NCI-H1105 (cell line): ENCODE measurements at regions not wholly inside any gene's neighbourhood (a gene's known extent, or its start where the extent isn't known, plus 50 kb on each side); places are given as distances from the start of the nearest gene placed in this dataset.

Experiments used
- DNase-seq: peaks from one replicate; lab custom pipeline; 2025; lab: John Stamatoyannopoulos, UW

GRCh38 chr18:28606686-28607085 is 429.8 kb upstream of the CDH2 start:
- DNase-seq: no peak

GRCh38 chr18:28602391-28602790 is 425.5 kb upstream of the CDH2 start:
- DNase-seq: no peak

GRCh38 chr18:28594034-28594433 is 417.1 kb upstream of the CDH2 start:
- DNase-seq: no peak

DNA sequence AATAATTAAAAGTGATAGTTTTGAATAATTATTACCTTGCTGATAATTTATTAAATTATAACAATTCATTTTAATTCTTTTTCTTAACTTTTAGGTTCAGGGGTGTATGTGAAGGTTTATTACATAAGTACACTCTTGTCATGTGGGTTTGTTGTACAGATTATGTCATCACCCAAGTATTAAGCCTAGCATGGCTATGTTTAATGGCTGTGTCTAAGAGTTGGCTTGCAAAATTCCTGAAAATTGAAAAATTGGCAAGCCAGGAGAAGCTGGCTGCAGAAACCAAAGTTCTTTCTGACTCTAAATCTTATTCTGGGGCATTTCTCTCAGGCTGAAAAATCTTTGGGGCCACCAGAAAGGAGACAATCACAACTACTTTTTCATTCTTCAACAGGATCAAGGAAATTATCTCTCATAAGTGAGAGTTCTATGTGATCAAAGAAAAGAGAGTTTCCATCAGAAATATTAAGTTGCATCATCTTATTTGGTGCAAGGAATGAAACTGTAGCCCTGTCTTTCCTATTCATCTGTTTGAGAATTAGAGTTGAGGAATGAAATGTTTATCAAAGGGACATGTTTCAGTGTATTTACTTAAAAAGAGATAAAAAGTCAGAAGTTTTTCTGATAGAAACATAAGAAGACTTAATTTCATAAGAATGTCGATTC is 412.1 kb upstream of the CDH2 start:
- no peak for DNase-seq

GRCh38 chr18:28584731-28585130 is 407.8 kb upstream of the CDH2 start:
- no peak for DNase-seq

DNA sequence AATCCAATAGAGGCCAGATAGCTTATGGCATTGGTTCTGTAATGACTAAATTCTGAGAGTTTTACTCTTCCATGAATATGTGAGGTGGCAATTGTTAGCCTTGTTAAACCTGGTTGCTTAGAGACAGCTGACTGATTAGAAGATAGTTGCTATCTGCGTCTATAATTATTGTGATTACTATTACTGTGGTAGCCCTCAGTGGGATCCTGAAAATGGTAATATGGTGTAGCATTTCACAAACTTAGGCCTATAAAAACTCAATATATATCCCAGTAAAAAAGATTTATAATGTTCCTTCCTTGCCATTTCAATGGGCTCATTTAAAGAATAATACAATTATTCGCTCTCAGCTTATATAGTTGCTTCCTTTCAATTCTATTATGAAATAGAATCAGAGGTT is 405.8 kb upstream of the CDH2 start:
- no peak for DNase-seq

DNA sequence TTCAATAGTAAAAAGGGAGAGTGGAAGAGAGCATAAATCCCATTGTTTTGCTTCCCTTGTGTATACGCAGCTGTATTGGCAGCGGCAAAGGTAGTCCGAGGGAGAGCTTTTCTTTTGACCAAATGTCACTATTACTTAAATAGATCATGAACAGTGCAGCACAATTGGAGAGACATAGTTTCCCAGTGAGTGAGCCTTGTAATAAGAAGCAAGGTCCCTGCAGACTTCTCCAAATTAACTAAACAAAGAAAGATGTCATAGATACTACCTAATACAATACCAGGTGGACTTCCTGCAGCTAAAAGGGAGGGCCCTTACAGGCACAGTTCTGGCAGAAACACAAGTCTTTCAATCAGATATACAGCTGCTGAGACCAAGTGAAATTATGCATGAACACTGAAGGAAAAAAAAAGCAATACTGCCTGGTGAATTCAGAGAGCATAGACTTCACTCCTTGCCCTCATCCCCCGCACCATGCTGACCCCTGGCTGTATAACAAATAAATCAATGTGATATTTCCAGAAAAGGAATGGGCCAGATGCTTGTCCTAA is 404.7 kb upstream of the CDH2 start:
- DNase-seq: no peak

DNA sequence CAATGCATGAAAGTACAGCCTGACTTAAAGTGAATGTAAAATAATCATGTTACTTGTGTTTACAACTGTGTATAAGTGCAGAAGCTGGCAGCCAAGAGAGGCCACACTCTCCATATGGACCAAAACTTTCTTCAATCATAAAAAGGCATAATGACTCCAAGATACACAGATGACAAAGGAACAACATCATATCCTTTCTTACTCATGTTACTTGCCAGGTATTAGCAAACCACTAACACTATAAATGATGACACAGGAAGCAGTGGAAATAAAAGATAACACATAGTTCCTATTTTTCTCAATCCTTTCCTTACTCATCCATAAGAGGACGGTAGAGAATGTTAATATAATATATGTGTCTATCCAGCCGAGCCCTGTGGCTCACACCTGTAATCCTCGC is 400.0 kb upstream of the CDH2 start:
- DNase-seq: no peak

DNA sequence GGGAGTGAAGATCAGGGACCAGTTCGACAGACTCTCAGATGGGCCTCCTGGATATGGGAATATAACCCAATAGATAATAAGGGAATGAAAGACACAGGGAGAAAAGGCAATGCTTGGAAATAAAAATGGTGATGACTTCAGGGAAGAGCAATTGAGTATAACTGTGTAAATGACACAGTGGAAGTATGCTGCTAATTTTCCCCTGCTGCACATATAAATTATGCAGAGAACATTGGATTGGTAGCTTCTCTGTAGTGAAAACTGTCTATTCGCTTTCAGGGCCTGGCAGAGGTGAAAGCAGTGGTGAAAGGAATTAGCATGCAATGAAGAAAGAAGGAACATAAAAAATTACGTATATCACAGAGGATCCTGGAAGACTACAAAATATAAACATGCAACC is 398.2 kb upstream of the CDH2 start:
- DNase-seq: no peak

DNA sequence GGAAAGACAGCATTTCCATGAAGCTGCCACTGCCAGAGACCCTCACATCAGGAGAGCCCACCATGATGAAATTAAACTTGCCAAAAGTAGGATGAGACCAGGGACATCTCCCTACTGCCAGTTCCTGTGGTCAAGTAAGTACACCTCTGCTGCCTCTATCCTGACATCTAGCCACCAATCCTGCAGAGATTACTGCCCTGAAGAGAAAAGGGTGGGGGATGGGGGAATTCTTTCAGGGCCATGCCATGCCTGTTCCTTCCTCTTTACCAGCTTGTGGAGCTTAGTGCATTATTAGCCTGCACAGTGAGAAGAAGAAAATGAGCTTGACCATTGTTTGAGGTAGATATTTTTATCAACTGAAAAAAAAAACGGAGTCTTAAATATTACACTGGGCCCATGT is 397.2 kb upstream of the CDH2 start:
- no peak for DNase-seq

- no peak for DNase-seq
Observed at GRCh38 chr18:28571929-28572328, 395.0 kb upstream of the CDH2 start.

DNA sequence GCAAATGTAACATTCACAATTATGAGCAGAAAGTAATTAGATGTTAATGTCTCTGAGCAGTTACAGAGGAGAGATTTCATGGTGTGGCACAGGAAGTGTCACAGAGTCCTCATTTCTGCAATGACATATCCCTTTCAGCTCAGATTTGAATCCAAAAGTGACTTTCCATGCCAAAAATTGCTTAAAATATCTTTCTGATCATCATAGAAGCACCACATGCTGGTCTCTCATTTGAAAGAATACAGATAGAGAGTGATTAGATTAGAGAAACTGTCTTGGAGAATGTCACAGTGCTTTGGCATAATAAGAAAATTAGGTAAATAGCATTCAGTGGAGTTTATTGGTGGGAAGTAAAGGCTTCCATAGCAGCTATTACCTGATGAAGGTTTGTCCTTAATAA is 383.4 kb upstream of the CDH2 start:
- no peak for DNase-seq

GRCh38 chr18:28559511-28559910 is 382.6 kb upstream of the CDH2 start:
- DNase-seq: no peak

DNA sequence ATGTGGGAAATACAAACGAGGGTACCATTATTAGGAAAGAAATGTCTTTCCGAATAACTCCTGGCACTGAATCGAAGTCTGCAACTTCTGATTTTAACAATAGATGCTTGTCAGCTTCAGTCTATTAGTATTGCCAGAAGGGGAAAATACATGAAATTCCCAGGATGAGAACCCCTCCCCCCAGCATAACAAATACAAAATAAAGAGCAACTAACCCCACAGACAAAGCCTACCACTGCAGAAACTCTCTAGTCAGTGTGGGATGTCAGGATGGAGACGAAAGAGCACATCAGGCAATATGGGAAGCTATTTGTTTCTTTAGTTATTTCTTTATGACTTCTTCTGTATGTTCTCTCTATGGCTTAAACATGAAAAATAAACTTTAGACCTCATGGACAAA is 365.0 kb upstream of the CDH2 start:
- no peak for DNase-seq

GRCh38 chr18:28541276-28541930 is 364.5 kb upstream of the CDH2 start:
- no peak for DNase-seq

DNA sequence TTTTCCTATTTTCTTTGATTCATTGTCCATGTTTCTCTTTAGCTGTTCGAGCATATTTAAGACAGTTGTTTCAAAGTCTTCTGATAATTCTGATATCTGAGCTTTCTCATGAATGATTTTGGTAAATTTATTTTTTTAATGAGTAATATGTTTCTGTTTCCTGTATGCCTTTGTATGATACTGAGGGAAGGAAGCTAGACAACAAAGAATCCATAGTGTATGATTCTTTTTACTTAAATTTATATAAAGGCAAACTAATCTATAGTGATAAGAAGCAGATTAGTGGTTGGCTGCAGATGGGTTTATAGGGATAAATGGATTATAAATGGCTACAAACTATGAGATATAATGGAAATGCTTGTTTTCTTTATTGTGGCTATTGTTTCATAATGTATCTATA is 352.7 kb upstream of the CDH2 start:
- no peak for DNase-seq

GRCh38 chr18:28526196-28526595 is 349.3 kb upstream of the CDH2 start:
- DNase-seq: no peak

DNA sequence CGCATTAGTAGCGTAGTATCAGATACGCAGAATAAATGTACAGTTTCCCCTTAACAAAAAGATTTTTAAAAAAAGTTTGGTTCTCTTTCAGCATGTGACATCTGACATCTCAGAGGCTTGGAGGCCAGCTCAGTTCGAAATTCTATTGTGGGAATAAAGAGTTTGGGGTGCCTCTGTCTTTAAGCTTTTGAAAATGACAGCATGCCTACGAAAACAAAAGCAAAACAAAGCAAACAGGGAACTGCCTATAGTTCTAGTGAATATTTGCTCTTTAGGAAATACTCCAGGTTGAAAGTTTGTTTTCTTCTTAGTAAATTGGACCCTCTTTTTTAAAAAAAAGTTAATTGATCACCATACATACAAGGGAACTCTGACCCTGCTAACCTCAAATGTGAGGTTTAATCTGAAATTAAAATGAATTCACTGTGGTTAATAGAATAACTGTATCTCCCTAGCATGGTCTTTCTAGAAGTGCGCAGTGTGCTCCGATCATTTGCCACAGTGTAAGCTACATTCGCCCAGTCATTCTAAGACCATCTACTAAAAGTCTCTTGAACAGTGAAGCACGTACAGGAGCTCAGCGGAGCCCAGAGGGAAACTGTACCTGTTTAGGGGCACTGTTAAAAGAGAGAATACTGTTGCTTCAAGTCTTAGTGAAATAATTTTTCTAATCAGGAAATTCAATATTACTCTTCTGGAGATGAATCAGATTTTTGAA is 347.0 kb upstream of the CDH2 start:
- DNase-seq: no peak

DNA sequence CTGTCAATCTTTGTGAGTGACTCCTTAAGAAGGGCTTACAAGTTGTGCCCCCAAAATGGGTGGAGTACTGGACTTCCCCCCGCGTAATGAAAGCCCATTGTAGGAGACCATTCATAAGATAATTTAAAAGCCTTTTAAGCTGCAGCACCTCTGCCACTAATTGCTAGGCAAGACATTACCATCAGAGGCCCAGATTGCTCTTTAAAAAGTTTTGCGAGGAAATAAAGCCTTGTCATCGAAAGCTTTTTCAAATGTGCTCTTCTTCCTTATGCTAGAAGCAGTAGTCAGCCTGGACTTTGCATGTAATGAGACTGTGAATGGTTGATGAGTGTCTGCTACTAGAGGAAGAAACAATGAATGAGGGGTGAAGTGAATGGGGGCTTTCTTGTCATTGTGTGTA is 345.3 kb upstream of the CDH2 start:
- no peak for DNase-seq

DNA sequence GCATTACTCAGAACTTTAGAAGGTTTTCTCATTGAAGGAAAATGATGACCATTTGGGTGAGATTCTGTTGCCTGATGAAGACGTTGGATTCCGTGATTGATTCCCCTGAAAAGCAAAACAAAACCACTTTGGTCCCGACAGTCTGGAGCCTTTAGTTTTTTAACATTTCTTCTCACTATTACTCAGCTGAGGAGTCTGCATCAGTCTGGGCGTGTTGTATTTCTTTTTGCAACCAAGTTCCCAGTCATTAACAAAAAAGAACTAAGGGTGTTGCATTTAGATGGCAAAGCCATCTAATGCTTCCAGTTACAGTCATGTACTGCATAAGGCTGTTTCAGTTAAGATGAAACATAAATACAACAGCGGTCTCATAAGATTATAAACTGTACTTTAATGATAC is 343.1 kb upstream of the CDH2 start:
- DNase-seq: no peak

- DNase-seq: no peak
Observed at GRCh38 chr18:28514699-28515098, 337.8 kb upstream of the CDH2 start.

GRCh38 chr18:28512357-28512756 is 335.4 kb upstream of the CDH2 start:
- DNase-seq: no peak

GRCh38 chr18:28511413-28511821 is 334.5 kb upstream of the CDH2 start:
- no peak for DNase-seq
